Activated CD4-positive, alpha-beta T cell treated with anti-CD3 and anti-CD28 coated beads for 24 hours (primary cell): ENCODE measurements at regions not wholly inside any gene's neighbourhood (a gene's known extent, or its start where the extent isn't known, plus 50 kb on each side); places are given as distances from the start of the nearest gene placed in this dataset.
"Not testable (repeated sequence)": the region's sequence is repeated elsewhere in the genome, so short reads cannot be mapped to it uniquely, and the experiment has no call there.

Experiments
- DNase-seq, 2 donors: peaks; one replicate each; pipeline ENCODE4 v3.0.0-alpha.2; 2020; ENCODE audit warnings: low read depth in 2 of 2

GRCh38 chr5:34188001-34188822, 145.2 kb upstream of the C1QTNF3 start:
- DNase-seq, result peak; percentile 17 to 52

- DNase-seq, result not testable (repeated sequence)
Observed at GRCh38 chr5:34189246-34189645, 146.2 kb upstream of the C1QTNF3 start.

- DNase-seq, result not testable (repeated sequence)
Observed at GRCh38 chr5:34189752-34190411, 146.9 kb upstream of the C1QTNF3 start.

- not testable (repeated sequence) for DNase-seq
Observed at GRCh38 chr5:34190466-34190865, 147.5 kb upstream of the C1QTNF3 start.

GRCh38 chr5:34191279-34191744, 148.3 kb upstream of the C1QTNF3 start:
- not testable (repeated sequence) for DNase-seq

GRCh38 chr5:34192064-34192922, 149.3 kb upstream of the C1QTNF3 start:
- not testable (repeated sequence) for DNase-seq

- DNase-seq, result not testable (repeated sequence)
Observed at GRCh38 chr5:34192923-34193262, 149.9 kb upstream of the C1QTNF3 start.

GRCh38 chr5:34193297-34193696, 150.3 kb upstream of the C1QTNF3 start:
- not testable (repeated sequence) for DNase-seq

- not testable (repeated sequence) for DNase-seq
Observed at GRCh38 chr5:34193804-34194203, 150.8 kb upstream of the C1QTNF3 start.

GRCh38 chr5:34196091-34196490, 153.1 kb upstream of the C1QTNF3 start:
- not testable (repeated sequence) for DNase-seq

- not testable (repeated sequence) for DNase-seq
Observed at GRCh38 chr5:34205347-34205746, 162.3 kb upstream of the C1QTNF3 start.

GRCh38 chr5:34217386-34217785, 174.4 kb upstream of the C1QTNF3 start:
- not testable (repeated sequence) for DNase-seq

GRCh38 chr5:34221329-34222073, 178.5 kb upstream of the C1QTNF3 start:
- DNase-seq, result not testable (repeated sequence)

- DNase-seq, result not testable (repeated sequence)
Observed at GRCh38 chr5:34223158-34223557, 180.1 kb upstream of the C1QTNF3 start.

GRCh38 chr5:34230402-34230801, 187.4 kb upstream of the C1QTNF3 start:
- not testable (repeated sequence) for DNase-seq

- DNase-seq, result not testable (repeated sequence)
Observed at GRCh38 chr5:34243802-34244201, 200.8 kb upstream of the C1QTNF3 start.

- peak; percentile 51 to 55 for DNase-seq
Observed at GRCh38 chr5:34244281-34245031, 201.4 kb upstream of the C1QTNF3 start.

- DNase-seq, result peak in 1 of 2 donors; percentile 14
Observed at GRCh38 chr5:34245032-34245394, 202.0 kb upstream of the C1QTNF3 start.

- DNase-seq, result not testable (repeated sequence)
Observed at GRCh38 chr5:34245813-34246212, 202.8 kb upstream of the C1QTNF3 start.

GRCh38 chr5:34258598-34258997, 215.6 kb upstream of the C1QTNF3 start:
- not testable (repeated sequence) for DNase-seq
